ENCODE measurements at regions not wholly inside any gene's neighbourhood (a gene's known extent, or its start where the extent isn't known, plus 50 kb on each side); places are given as distances from the start of the nearest gene placed in this dataset.
"Not testable (repeated sequence)": the region's sequence is repeated elsewhere in the genome, so short reads cannot be mapped to it uniquely, and the experiment has no call there.

GRCh38 chr5:123997462-123998215 lies 485.7 kb downstream of the CSNK1G3 start:
- DNase-seq (ENCODE audit: low read depth): peak; percentile 57
- H3K4me3 ChIP-seq (ENCODE audit: low read depth, low read length): no peak overlapping the region

GRCh38 chr5:123997064-123997461 lies 485.1 kb downstream of the CSNK1G3 start:
- TF ChIP-seq CTCF (conservative IDR thresholded peaks at IDR 0.05; ENCODE audit: low read depth, low read length): no peak
- no peak for DNase-seq (ENCODE audit: low read depth)
- no peak overlapping the region for H3K4me3 ChIP-seq (ENCODE audit: low read depth, low read length)

More at GRCh38 chr5:123997462-123998215, 485.7 kb downstream of the CSNK1G3 start:
- TF ChIP-seq CTCF (conservative IDR thresholded peaks at IDR 0.05; ENCODE audit: low read depth, low read length): no peak

- no peak overlapping the region for H3K4me3 ChIP-seq (ENCODE audit: low read depth, low read length)
- TF ChIP-seq CTCF (conservative IDR thresholded peaks at IDR 0.05; ENCODE audit: low read depth, low read length): no peak
- DNase-seq (ENCODE audit: low read depth): peak; percentile 3
Observed at GRCh38 chr5:123992641-123993040, 480.7 kb downstream of the CSNK1G3 start.

GRCh38 chr5:123987956-123988355 lies 476.0 kb downstream of the CSNK1G3 start:
- no peak overlapping the region for H3K4me3 ChIP-seq (ENCODE audit: low read depth, low read length)
- TF ChIP-seq CTCF (conservative IDR thresholded peaks at IDR 0.05; ENCODE audit: low read depth, low read length): no peak
- no peak for DNase-seq (ENCODE audit: low read depth)

- H3K4me3 ChIP-seq (ENCODE audit: low read depth, low read length): no peak overlapping the region
- DNase-seq (ENCODE audit: low read depth): no peak
- no peak for TF ChIP-seq CTCF (conservative IDR thresholded peaks at IDR 0.05; ENCODE audit: low read depth, low read length)
Observed at GRCh38 chr5:123976379-123977033, 464.5 kb downstream of the CSNK1G3 start.

- not testable (repeated sequence) for H3K4me3 ChIP-seq (ENCODE audit: low read depth, low read length); DNase-seq (ENCODE audit: low read depth)
Observed at GRCh38 chr5:123975521-123975920, 463.5 kb downstream of the CSNK1G3 start.

GRCh38 chr5:123966781-123967180 lies 454.8 kb downstream of the CSNK1G3 start:
- DNase-seq (ENCODE audit: low read depth): no peak
- H3K4me3 ChIP-seq (ENCODE audit: low read depth, low read length): no peak overlapping the region
- TF ChIP-seq CTCF (conservative IDR thresholded peaks at IDR 0.05; ENCODE audit: low read depth, low read length): no peak

All from choroid plexus epithelial cell (primary cell).